ENCODE measurements at regions not wholly inside any gene's neighbourhood (a gene's known extent, or its start where the extent isn't known, plus 50 kb on each side); places are given as distances from the start of the nearest gene placed in this dataset.

DNA sequence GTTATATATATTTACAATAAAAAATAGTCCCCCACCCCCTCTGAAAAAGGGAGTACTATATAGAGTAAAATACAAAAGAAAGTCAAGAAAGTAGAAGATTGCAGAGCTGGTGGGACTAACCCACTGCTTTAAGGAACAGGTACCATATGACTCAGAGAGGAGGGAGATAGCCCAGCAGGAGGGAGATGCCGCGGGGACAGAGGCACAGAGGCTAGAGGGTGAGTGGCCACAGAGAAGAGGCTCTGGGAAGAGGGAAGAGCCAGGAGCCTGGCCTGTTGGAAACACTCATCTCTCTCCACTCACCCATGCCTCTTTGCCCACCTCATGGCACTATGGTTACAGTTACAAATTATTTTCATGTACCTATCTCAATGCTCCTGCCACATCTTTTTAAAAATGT is 53.6 kb upstream of the LYVE1 start:
- intact Hi-C loops (cut with micrococcal nuclease) = loop anchor here (2.0 to 10.0 kb wide), 2 partner anchors 33 to 113 kb away; no protein-coding TSS in a partner anchor

- intact Hi-C loops (cut with micrococcal nuclease) = no loop called here
Measured at GRCh38 chr11:10619131-10619680, 50.7 kb upstream of the LYVE1 start.

DNA sequence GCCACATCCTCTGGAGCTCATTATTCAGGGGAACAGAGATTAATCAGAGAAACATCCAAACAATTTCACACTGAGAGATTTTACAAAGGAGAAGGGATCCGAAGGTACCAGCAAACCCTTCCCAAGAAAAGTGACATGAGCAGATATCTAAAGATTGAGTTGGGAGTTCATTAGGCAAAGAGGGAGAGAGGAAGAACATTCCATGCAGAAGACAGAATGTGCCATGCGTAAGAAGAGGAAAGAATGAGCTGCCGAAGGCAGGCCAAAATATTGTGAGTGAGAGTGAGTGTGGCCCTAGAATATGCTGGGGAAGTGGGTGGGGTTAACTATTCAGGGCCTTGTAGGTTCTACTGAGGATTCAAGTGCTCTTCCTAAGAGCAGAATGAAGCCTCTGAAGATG is 50.0 kb upstream of the LYVE1 start:
- intact Hi-C loops (cut with micrococcal nuclease) = no loop called here
